H1 (cell line): ENCODE measurements at regions not wholly inside any gene's neighbourhood (a gene's known extent, or its start where the extent isn't known, plus 50 kb on each side); places are given as distances from the start of the nearest gene placed in this dataset.

ENCODE experiments used
- EP300 ChIP-seq, 2 experiments: IDR thresholded peaks; 1 replicate in 1 of 2; 2 replicates in 1 of 2; pipeline ENCODE4 v1.6.1; 2011 to 2012; ENCODE audit warnings: low read depth in 2 of 2, low read length in 2 of 2, mild to moderate bottlenecking in 2 of 2, borderline replicate concordance in 1 of 2, inconsistent platforms in 1 of 2, moderate library complexity in 1 of 2
- YY1 ChIP-seq: IDR thresholded peaks from 2 replicates; pipeline ENCODE4 v1.6.1; 2011; ENCODE audit warnings: low read depth, mild to moderate bottlenecking, low read length
- TF ChIP-seq, protein P1 (sequence below): fragments of 300-600 bp; sonication (generic); IDR thresholded peaks from 2 replicates; pipeline ENCODE4 v1.7.1; 2012; ENCODE audit warnings: low read length, moderate library complexity, mild to moderate bottlenecking, inconsistent platforms; ENCODE audit not compliant: insufficient replicate concordance
- TF ChIP-seq, protein P2 (sequence below): IDR thresholded peaks from 2 replicates; pipeline ENCODE4 v1.6.1; 2012; ENCODE audit warnings: low read length, inconsistent platforms

DNA sequence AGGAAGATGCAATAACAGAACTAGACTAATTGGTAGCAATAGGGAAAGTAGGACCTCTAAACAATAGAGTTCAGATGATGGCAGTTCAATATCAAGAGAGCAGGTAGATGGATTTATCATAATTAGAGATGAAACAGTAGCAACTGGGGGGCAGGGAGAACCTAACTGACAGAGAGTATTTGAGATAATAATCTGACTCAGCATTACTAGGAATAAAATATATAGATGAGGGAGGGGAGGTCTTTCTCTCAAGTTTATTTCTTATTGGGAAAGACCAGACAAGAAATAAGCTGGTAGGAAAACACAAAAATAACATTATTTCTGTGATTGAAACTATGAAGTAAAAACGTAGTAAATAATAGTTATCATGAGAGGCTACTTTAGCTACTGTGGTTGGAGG, 1656.7 kb upstream of the B3GALT2 start (continued):
- TF ChIP-seq, protein P1, sequence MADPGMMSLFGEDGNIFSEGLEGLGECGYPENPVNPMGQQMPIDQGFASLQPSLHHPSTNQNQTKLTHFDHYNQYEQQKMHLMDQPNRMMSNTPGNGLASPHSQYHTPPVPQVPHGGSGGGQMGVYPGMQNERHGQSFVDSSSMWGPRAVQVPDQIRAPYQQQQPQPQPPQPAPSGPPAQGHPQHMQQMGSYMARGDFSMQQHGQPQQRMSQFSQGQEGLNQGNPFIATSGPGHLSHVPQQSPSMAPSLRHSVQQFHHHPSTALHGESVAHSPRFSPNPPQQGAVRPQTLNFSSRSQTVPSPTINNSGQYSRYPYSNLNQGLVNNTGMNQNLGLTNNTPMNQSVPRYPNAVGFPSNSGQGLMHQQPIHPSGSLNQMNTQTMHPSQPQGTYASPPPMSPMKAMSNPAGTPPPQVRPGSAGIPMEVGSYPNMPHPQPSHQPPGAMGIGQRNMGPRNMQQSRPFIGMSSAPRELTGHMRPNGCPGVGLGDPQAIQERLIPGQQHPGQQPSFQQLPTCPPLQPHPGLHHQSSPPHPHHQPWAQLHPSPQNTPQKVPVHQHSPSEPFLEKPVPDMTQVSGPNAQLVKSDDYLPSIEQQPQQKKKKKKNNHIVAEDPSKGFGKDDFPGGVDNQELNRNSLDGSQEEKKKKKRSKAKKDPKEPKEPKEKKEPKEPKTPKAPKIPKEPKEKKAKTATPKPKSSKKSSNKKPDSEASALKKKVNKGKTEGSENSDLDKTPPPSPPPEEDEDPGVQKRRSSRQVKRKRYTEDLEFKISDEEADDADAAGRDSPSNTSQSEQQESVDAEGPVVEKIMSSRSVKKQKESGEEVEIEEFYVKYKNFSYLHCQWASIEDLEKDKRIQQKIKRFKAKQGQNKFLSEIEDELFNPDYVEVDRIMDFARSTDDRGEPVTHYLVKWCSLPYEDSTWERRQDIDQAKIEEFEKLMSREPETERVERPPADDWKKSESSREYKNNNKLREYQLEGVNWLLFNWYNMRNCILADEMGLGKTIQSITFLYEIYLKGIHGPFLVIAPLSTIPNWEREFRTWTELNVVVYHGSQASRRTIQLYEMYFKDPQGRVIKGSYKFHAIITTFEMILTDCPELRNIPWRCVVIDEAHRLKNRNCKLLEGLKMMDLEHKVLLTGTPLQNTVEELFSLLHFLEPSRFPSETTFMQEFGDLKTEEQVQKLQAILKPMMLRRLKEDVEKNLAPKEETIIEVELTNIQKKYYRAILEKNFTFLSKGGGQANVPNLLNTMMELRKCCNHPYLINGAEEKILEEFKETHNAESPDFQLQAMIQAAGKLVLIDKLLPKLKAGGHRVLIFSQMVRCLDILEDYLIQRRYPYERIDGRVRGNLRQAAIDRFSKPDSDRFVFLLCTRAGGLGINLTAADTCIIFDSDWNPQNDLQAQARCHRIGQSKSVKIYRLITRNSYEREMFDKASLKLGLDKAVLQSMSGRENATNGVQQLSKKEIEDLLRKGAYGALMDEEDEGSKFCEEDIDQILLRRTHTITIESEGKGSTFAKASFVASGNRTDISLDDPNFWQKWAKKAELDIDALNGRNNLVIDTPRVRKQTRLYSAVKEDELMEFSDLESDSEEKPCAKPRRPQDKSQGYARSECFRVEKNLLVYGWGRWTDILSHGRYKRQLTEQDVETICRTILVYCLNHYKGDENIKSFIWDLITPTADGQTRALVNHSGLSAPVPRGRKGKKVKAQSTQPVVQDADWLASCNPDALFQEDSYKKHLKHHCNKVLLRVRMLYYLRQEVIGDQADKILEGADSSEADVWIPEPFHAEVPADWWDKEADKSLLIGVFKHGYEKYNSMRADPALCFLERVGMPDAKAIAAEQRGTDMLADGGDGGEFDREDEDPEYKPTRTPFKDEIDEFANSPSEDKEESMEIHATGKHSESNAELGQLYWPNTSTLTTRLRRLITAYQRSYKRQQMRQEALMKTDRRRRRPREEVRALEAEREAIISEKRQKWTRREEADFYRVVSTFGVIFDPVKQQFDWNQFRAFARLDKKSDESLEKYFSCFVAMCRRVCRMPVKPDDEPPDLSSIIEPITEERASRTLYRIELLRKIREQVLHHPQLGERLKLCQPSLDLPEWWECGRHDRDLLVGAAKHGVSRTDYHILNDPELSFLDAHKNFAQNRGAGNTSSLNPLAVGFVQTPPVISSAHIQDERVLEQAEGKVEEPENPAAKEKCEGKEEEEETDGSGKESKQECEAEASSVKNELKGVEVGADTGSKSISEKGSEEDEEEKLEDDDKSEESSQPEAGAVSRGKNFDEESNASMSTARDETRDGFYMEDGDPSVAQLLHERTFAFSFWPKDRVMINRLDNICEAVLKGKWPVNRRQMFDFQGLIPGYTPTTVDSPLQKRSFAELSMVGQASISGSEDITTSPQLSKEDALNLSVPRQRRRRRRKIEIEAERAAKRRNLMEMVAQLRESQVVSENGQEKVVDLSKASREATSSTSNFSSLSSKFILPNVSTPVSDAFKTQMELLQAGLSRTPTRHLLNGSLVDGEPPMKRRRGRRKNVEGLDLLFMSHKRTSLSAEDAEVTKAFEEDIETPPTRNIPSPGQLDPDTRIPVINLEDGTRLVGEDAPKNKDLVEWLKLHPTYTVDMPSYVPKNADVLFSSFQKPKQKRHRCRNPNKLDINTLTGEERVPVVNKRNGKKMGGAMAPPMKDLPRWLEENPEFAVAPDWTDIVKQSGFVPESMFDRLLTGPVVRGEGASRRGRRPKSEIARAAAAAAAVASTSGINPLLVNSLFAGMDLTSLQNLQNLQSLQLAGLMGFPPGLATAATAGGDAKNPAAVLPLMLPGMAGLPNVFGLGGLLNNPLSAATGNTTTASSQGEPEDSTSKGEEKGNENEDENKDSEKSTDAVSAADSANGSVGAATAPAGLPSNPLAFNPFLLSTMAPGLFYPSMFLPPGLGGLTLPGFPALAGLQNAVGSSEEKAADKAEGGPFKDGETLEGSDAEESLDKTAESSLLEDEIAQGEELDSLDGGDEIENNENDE = no peak
- TF ChIP-seq YY1 (no peak), EP300 (IDR thresholded peaks at IDR 0.05; ENCODE audit: borderline replicate concordance in 1 of 2, low read depth in 2 of 2, low read length in 2 of 2) (no peak)
- TF ChIP-seq, protein P2, sequence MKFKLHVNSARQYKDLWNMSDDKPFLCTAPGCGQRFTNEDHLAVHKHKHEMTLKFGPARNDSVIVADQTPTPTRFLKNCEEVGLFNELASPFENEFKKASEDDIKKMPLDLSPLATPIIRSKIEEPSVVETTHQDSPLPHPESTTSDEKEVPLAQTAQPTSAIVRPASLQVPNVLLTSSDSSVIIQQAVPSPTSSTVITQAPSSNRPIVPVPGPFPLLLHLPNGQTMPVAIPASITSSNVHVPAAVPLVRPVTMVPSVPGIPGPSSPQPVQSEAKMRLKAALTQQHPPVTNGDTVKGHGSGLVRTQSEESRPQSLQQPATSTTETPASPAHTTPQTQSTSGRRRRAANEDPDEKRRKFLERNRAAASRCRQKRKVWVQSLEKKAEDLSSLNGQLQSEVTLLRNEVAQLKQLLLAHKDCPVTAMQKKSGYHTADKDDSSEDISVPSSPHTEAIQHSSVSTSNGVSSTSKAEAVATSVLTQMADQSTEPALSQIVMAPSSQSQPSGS = no peak
- TF ChIP-seq, all 59 proteins: peak for 0
